GM11168 (cell line): ENCODE measurements at regions not wholly inside any gene's neighbourhood (a gene's known extent, or its start where the extent isn't known, plus 50 kb on each side); places are given as distances from the start of the nearest gene placed in this dataset.
"Not testable (repeated sequence)": the region's sequence is repeated elsewhere in the genome, so short reads cannot be mapped to it uniquely, and the experiment has no call there.

Experiments
- in situ Hi-C: fragments of 300-500 bp; cut with MboI; formaldehyde crosslinking; loops from one replicate; pipeline ENCODE4 v1.12.0; 2022; ENCODE audit warnings: low sequenced_read_pairs; ENCODE audit not compliant: unreplicated experiment

DNA sequence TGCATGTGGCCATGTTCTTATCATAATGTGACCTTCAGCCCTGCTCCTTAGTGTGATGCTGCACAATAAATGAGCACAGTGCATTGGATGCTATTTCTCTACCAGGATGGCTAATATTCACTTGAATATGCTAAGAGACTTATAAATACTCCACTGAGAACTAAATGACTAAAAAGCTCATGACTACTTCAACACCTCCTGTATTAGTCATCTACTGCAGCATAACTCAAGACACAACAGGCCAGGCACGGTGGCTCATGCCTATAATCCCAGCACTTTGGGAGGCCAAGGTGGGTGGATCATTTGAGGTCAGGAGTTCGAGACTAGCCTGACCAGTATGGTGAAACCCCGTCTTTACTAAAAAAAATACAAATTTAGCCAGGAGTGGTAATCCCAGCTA lies 213.4 kb downstream of the RND3 start:
- in situ Hi-C loops = no loop called here

DNA sequence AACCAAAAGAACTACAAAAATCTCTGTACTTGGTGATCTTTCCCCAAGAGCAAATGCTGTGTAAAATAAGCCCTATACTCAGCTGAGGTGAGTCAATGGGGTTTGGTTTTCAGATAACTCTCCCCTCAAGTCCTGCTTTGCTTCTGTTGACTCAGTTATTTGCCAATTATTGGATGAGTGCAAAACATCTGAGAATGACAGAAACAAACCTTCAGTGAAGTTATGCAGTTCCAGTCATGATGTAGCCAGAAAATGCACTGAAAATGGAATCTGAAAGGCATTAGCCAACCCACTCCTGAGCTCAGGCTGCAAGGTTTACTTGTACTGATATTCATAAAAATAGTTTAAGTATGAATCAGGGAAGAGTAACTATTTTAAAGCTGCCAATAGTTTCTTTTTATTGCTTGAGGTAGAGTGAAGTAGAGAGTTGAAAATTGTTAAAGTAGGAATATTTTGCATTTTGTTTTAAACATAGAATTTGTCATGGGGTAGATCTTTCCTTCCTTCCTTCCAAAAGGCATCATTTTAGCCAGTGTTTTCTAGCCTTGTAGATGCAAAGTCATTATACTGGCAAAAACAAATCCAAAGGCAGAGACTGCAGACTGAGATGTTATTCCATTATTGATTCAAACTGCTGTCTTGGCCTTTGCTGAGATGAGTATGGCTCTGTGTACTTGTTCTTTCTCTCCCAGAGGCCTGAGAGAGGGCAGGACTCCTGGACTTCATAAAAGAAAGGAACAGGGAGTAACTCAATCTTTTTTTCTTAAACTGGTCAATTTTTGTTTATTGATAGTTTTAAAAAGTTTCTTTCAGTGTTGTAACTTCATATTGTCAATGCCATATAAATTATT lies 215.3 kb downstream of the RND3 start:
- in situ Hi-C loops = no loop called here

DNA sequence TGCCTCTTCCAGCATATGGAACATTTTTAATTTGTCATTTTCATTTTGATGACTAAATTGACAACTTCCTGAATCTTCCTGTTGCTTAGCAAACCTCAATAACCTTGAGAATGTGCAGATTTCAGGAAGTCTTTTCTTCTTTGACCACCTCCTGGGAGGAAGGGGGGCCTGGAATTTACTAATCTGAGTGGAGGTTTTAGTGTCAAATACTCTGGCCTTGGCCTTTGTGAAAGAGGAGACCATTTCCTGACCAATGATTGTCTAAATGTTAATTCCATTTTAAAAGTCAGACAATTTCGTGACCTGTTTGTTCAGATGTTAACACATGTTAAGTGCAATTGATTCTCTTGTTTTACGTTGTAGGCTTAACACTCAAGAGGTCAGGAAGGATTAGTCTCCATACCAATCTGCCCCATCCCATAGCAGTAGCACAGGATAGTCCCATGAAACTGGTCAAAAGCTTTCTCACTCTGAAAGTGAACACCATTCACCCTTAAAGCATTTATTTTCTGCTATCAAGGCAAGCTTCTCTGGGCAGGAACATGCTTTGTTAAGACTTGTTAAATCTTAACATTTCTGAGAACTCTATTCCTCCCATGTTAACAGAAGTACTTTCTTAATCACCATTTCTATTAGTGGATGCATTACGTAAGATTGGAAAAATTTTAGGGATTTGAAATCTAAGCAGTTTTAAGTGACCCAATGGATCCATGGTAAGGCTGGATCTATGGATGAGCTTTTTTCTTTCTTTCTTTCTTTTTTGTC lies 219.6 kb downstream of the RND3 start:
- in situ Hi-C loops = no loop called here

DNA sequence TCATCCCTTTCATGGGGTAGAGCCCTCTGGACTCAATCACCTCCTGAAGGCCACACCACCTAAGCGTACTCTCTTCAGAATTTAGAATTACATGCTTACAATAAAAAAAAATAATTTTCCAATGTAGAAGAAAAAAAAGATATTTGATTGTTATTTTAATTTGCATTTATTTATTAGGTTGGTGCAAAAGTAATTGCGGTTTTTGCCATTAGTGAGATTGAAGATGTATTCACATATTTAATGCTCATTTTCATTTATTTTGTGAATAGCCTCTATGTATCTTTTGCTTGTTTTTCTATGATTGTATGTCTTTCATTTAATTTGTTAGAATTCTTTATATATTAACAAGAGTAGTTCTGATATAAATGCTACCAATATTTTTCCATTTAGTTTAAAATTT lies 220.5 kb downstream of the RND3 start:
- in situ Hi-C loops = no loop called here

DNA sequence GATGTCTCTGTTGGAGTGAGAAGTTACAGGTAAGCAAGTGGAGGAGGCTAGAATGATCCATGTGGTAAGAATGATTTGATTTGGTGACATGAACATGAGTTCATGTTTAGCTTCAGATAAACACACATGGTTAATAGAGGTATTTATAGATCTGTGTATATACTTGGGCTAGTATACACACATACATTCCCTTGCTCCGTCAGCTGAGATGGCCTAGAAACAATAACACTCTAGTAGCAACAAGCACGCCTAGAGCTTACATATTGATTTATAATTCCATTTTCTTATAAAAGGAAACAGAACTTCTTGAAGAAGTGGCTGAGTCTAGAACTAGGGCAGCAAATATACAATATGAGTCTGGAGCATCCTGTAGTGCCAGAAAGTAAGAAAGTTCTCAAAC lies 223.0 kb downstream of the RND3 start:
- in situ Hi-C loops = no loop called here

DNA sequence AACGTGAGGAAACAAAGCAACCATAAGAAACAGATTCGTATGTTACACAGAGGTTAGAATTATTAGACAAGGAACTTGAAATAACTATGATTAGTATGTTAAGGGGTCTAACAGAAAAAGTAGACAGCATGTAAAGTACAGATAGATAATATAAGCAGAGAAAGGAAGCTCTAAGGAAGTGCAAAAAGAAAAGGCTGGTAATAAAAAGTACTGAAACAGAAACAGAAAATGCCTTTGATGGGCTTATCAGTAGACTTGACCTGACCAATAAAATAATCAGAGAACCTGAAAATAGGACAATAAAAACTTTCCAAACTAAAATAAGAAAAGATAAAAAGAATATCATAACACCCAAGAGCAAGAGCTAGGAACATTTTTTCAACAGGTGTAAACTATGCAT lies 225.8 kb downstream of the RND3 start:
- in situ Hi-C loops = no loop called here

DNA sequence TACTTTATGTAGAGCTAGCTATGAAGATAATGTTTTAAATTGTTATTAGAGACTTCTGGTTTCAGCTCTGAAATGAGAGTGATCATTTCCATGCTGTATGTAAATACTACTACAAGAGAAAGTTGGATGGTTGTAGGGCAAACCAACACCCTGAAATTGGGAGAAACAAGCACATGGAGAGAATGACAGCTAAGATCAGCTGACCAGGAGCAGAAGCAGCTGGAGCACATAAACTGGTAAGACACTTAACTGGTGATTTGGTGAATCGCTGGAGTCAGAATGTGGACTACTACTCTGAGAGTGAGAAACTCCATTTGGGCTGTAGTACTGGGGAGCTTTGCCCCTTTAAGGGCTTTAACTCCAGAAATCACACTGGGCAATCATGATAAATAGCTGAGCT lies 226.8 kb downstream of the RND3 start:
- in situ Hi-C loops = no loop called here

DNA sequence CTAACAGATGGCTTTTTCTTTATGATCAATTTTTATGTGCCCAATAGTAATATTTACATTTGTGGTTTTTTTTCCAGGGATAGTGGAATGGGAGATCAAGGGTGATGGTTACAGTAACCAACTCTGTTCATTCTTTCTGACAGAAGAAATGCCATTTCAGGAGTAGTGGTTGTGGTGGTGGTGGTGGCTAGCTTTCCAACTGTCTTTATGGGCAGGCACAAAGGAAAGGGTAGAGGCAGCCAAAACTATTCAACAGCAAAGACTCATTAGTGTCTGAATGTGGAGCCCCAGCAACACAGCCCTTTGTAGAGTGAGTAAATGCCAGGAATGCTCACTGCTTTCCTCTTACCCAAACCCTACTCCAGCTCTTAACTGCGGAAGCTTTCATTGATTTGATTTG lies 227.7 kb downstream of the RND3 start:
- in situ Hi-C loops = no loop called here

DNA sequence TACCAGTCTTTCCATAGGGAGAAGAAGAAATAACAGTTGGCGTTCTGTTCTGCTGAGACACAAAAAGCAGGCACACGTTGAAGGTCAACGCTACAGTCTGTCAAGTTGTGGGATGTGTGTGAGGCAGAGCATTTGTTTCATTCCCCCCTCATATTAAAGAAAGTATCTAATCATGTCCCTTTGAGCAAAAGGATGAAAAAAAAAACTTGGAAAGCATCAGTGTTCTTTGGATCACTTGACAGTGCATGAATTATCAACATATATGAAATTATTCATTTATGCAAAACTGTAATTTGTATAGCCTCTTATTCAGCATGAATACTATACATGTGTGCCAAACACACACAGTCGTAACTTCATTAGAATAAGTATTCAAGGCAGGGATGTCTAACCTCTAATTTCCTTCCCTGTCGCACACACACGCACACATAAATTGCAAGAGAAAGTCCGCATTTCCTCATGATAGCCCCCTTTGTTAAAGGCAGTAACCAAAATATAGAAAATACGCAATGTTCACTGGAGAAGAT lies 228.6 kb downstream of the RND3 start:
- in situ Hi-C loops = no loop called here

DNA sequence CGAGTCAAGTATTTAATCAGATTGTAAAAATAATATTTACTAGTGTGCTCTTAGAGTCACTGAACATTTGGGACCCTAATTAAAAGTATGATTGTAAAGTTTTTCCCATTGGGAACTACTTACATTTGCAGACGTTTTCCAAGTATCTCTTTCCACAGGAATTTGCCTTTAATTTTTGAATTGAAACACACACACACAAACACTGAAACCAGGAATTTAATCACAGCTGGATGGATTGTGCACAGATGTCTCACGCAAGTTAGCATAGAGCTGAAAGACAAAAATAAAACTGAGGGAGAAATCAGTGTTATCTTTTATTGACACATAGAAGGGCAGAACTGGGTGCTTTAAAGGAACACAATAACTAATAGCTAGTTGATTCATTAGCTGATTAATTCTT lies 230.7 kb downstream of the RND3 start:
- in situ Hi-C loops = no loop called here

DNA sequence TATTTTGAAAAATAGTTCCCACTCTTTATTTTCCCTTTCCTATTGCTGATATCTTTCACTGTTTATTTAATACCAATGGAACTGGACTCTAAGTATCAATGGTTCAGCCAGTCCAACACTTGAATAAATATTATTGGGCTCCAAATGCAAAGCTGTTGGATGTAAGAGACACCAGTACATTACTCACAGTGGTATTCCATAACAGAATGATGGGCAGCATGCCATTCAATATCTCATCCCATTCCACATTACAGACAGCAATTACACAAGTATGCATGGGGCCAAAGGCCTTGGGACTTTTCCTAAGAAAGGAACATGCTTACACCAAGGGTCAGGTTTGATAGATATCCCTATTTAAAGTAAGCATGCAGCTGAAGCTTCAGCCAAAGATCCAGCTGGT lies 231.9 kb downstream of the RND3 start:
- in situ Hi-C loops = no loop called here

DNA sequence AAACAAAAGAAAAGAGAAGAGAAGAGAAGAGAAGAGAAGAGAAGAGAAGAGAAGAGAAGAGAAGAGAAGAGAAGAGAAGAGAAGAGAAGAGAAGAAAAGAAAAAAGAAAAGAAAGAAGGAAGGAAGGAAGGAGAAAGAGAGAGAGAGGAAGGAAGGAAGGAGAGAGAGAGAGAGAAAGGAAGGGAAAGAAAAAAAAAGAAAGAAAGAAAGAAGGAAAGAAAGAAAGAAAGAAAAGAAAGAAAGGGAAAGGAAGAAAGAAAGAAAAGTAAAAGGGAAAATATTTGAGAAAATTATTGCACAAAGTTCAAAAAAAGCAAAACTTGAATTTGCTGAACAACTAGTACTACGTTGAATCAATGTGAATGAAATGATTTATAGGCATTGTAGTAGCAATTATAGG lies 237.7 kb downstream of the RND3 start:
- in situ Hi-C loops = not testable (repeated sequence)

DNA sequence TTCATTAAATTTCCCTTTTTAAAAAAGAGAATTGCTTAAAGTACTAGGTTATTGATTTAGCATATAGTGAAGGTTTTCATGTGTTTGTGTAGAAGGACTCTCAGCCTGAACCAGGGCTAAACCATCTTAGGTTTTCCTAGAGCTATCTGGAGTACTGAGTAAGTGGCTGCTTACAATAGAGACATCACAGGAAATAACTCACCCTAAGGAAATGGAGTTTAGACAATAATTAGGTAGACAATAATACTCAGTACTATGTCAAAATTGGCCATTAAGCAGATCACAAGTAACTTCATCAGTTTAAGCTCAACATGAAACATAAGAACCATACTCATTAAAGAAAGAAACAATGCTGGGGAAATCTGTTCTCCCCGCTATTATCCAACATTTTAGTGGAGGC lies 240.0 kb downstream of the RND3 start:
- in situ Hi-C loops = no loop called here

DNA sequence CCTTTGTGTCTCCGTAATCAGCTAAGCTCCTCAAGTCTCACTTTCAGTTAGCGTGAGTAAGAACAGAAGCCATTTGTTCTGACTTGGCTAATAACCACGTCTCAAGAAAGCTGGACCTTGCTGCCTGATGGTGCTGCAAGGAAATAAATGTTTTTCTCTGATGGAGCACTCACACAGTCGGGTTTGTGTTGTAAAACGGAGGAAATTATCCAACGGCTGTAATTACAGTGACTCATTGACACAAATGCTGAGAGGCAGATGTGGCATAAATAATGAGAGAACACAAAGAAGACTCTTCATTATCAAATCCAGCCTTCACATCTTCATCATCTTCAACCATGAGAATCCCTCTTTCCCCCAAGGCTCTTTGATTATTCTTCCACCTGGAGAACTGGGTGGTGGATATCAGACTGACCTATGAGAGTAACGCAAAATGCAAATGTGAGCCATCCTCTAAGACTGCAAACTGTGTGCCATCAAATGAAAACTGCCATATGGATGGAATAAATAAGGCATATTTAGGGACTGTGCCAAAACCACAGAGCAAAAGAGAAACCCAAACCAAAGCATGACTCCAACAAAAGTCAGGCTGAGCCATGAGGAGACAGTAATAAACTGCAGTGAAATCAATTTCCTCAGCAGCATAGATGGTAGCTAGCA lies 252.6 kb downstream of the RND3 start:
- in situ Hi-C loops = no loop called here

DNA sequence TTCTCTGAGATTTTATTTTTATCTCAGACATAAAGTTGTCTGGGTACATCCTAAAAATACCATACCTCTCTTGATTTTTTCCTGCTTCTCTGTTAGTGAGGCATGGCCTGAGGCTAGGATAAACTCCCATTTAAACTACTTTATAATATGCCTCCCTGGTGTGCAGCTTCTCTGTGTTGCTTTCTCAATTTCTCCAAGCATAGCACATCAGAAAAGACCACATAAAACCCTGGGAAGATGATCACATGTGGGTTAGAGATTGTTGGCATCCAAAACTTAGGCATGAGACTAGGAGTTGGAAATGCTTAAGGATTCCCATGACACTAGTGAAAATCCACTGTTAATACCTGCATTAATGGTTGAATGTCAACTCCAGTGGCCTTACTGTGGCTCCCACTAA lies 254.6 kb downstream of the RND3 start:
- in situ Hi-C loops = no loop called here

DNA sequence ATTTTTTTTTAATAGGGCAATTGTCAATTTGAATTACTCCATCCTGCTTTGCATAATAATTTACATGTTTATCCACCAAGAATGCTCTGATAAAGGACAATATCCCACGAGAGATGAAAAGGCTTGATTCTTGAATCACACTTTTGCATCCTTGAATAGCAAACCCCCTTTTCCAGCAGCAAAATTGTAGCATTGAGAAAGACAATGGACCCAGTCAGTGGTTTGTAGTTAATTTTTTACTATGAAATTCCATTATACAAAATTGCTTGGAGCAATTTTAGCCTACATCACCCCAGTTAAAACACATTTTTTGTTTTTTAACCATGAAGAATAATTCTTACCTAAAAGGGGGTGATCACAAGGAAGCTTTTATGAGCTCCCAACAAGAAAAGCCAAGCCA lies 255.1 kb downstream of the RND3 start:
- in situ Hi-C loops = no loop called here

DNA sequence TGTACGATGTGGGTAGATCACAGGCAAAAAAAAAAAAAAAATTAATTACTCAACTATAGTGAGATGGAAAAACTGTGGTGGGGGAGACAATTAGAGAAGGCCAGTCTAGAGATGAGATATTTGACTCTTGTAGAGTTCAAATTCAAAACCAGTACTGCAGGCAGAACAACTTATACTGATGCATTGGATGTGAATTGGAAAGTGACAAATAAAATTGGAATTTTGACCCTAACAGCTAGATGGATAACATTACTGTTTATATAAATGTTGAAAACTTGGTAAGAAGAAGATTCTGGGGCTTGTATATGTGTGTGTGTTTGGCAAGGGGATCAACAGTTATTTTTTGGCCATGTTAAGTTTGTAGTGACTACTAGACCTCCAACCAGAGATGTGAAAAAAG lies 256.9 kb downstream of the RND3 start:
- in situ Hi-C loops = no loop called here

DNA sequence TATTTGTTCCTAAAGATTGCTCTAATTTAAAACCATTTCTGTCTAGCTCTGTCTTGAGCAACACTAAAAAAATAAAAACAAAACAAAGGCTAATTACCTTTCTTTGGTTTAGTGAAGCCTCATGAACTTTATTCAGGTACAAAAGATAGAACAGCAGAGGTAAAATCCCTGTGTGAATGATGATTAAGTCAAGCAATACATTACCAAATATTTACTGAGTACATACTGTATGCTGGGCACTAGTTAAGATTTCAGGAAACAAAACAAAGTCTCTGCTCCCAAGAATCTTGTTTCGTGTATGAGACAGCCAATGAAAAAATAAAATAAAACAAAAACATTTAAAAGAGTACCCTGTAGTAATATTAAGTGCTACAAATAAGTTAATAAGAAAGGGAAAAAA lies 257.5 kb downstream of the RND3 start:
- in situ Hi-C loops = no loop called here

DNA sequence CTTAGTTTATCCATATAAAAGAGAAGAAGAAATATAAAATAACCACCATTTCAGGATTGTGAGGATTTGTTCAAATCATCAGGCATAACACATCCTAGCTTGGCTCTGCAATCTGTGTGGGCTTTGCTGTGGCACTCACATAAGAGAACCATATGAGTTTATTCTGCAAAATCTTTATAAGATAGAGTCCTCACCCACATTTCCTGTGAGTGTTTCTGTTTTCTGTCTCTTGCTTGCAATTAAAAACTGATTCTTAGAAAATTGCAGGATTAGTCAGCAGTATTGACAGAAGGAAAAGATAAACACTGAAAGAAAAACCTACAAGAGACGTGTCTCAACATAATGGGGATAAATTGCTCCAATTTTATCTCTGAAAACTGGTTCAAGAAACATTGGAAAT lies 258.5 kb downstream of the RND3 start:
- in situ Hi-C loops = no loop called here

DNA sequence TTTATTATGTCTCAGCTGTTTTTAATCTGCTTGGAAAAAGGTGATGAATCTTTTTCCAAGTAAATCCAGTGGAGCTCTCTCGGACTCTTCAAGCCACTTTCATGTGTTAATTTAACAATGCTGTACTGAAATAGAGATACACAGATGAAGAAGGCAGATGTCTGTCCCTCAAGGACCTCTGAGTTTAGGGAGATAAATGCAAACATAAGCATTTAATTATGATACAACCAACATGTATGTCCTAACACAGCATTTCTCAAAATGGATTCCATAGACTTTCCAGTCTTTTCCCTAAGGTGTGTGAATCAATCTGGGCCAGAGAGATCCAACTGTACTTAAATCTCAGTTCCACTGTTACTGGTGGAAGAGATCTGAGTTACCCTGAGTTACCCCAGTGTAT lies 262.4 kb downstream of the RND3 start:
- in situ Hi-C loops = no loop called here

DNA sequence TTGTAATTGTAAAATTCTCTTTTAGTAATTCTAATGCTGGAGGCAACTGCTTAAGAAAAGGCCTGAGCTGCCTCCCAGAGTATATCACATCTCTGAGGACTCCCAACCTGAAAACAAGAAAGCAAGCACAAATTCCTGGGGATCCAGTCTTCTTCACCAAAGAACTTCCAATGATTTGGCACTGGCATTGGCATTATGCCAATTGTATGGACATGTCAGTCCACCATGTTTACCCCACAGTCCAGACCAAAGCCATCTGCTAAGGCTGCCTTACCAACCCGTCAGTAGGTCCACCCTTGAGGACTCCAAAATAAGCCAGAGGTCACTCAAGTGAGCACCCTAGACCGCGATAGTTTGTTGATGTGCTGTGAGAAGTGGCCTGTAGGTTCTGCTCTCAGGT lies 263.1 kb downstream of the RND3 start:
- in situ Hi-C loops = no loop called here
